ENCODE measurements at regions not wholly inside any gene's neighbourhood (a gene's known extent, or its start where the extent isn't known, plus 50 kb on each side); places are given as distances from the start of the nearest gene placed in this dataset.
"Not testable (repeated sequence)": the region's sequence is repeated elsewhere in the genome, so short reads cannot be mapped to it uniquely, and the experiment has no call there.

- no peak for TF ChIP-seq CTCF (conservative IDR thresholded peaks at IDR 0.05)
- Mint-ChIP-seq H3K4me1 (peaks cover 10% of the 10 kb centered on the region), H3K27me3 (ENCODE audit: low read depth) (no peaks in the 10 kb centered on the region), H3K9me3 (no peaks in the 10 kb centered on the region), H3K4me3 (no peak overlapping the region), H3K27ac (ENCODE audit: unreplicated experiment) (peak overlapping the region; percentile 73), H3K36me3 (ENCODE audit: low read depth) (no peaks in the 10 kb centered on the region)
- no peak for DNase-seq (ENCODE audit: low read depth, low spot score)
Observed at GRCh38 chr4:162782778-162783525, 383.7 kb downstream of the NAF1 start.

DNA sequence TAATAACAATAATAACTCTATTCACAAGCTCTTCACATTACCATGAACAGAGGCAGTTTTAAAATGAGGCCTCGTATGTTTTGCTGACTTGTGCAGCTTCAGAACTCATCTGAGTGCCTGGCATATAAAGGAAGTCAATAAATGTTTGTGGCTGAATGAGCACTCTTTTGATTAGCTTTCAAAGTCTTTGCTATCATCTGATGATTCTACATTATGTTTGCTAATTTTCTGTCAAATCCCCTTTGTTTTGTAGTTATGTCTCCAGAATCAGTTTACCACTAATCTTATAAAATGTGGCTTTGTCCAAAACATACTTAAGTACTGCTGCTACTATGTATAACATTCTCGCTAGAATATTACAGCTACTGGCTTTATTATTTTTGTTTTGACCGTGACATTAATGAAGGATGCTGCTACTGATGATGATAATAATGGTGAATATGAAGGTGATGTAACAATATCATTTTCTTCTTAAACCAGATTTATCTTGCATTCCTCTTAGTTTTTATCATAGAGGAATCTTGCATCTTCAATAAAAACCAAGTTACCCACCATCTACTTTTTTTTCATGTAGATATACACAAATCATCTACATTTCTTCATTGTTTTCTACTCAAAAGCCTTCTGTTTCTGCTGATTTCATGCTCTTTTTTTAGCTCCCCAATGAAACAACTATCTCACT, 384.5 kb downstream of the NAF1 start:
- Mint-ChIP-seq H3K27me3 (ENCODE audit: low read depth) (no peaks in the 10 kb centered on the region), H3K4me1 (peaks cover 10% of the 10 kb centered on the region)
- no peak for TF ChIP-seq CTCF (conservative IDR thresholded peaks at IDR 0.05)

GRCh38 chr4:162770761-162771490, 395.8 kb downstream of the NAF1 start:
- no peak for DNase-seq (ENCODE audit: low read depth, low spot score)
- TF ChIP-seq CTCF (conservative IDR thresholded peaks at IDR 0.05) = no peak

More for the DNA sequence above, 384.5 kb downstream of the NAF1 start:
- Mint-ChIP-seq H3K27ac (ENCODE audit: unreplicated experiment) (peak overlapping the region; percentile 73), H3K9me3 (no peaks in the 10 kb centered on the region), H3K36me3 (ENCODE audit: low read depth) (no peaks in the 10 kb centered on the region), H3K4me3 (no peak overlapping the region)
- no peak for DNase-seq (ENCODE audit: low read depth, low spot score)

DNA sequence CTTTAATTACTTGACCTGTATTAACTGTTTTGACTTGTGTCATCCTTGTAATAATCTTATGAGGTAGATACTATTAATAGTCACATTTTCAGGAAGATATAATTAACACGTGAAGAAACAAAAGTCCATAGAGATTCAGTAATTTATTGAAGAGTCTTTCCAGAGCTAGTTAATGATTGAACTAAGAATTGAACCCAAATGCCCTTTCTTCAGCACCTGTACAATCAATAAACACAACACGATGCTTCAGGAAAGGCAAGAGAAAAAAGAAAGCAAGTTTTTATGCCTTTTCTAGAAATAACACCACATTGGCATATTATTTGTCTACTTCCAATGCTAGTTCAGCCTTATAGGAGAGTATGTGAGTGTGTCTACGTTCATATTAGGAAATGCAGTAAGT, 399.6 kb downstream of the NAF1 start:
- Mint-ChIP-seq H3K9me3 (no peaks in the 10 kb centered on the region), H3K4me1 (no peaks in the 10 kb centered on the region), H3K36me3 (ENCODE audit: low read depth) (no peaks in the 10 kb centered on the region), H3K27ac (ENCODE audit: unreplicated experiment) (no peak overlapping the region), H3K27me3 (ENCODE audit: low read depth) (no peaks in the 10 kb centered on the region), H3K4me3 (no peak overlapping the region)
- DNase-seq (ENCODE audit: low read depth, low spot score) = no peak
- TF ChIP-seq CTCF (conservative IDR thresholded peaks at IDR 0.05) = no peak

More at GRCh38 chr4:162770761-162771490, 395.8 kb downstream of the NAF1 start:
- no peaks in the 10 kb centered on the region for H3K9me3 Mint-ChIP-seq
- no peaks in the 10 kb centered on the region for H3K27me3 Mint-ChIP-seq (ENCODE audit: low read depth)
- H3K27ac Mint-ChIP-seq (ENCODE audit: unreplicated experiment) = no peak overlapping the region
- H3K4me3 Mint-ChIP-seq = no peak overlapping the region
- peaks cover 8% of the 10 kb centered on the region for H3K4me1 Mint-ChIP-seq
- H3K36me3 Mint-ChIP-seq (ENCODE audit: low read depth) = no peaks in the 10 kb centered on the region

GRCh38 chr4:162761965-162762364, 404.7 kb downstream of the NAF1 start:
- H3K9me3 Mint-ChIP-seq = no peaks in the 10 kb centered on the region
- H3K27ac Mint-ChIP-seq (ENCODE audit: unreplicated experiment) = no peak overlapping the region
- H3K27me3 Mint-ChIP-seq (ENCODE audit: low read depth) = no peaks in the 10 kb centered on the region
- no peaks in the 10 kb centered on the region for H3K4me1 Mint-ChIP-seq
- no peak for DNase-seq (ENCODE audit: low read depth, low spot score)
- no peak overlapping the region for H3K4me3 Mint-ChIP-seq
- TF ChIP-seq CTCF (conservative IDR thresholded peaks at IDR 0.05) = no peak
- no peaks in the 10 kb centered on the region for H3K36me3 Mint-ChIP-seq (ENCODE audit: low read depth)

DNA sequence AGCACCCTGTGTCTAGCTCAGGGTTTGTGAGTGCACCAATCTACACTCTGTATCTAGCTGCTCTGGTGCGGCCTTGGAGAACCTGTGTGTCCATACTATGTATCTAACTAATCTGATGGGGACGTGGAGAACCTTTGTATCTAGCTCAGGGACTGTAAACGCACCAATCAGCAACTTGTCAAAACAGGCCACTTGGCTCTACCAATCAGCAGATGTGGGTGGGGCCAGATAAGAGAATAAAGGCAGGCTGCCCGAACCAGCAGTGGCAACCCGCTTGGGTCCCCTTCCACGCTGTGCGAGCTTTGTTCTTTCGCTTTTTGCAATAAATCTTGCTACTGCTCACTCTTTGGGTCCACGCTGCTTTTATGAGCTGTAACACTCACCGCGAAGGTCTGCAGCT, 426.5 kb downstream of the NAF1 start:
- H3K27ac Mint-ChIP-seq (ENCODE audit: unreplicated experiment); H3K9me3 Mint-ChIP-seq; H3K27me3 Mint-ChIP-seq (ENCODE audit: low read depth); H3K36me3 Mint-ChIP-seq (ENCODE audit: low read depth); DNase-seq (ENCODE audit: low read depth, low spot score); H3K4me1 Mint-ChIP-seq; H3K4me3 Mint-ChIP-seq: not testable (repeated sequence)

- not testable (repeated sequence) for H3K27me3 Mint-ChIP-seq (ENCODE audit: low read depth); DNase-seq (ENCODE audit: low read depth, low spot score); H3K27ac Mint-ChIP-seq (ENCODE audit: unreplicated experiment); H3K4me3 Mint-ChIP-seq; H3K36me3 Mint-ChIP-seq (ENCODE audit: low read depth); H3K4me1 Mint-ChIP-seq; H3K9me3 Mint-ChIP-seq
Observed at GRCh38 chr4:162739596-162739995, 427.1 kb downstream of the NAF1 start.
